GM11168 (cell line): ENCODE measurements at regions not wholly inside any gene's neighbourhood (a gene's known extent, or its start where the extent isn't known, plus 50 kb on each side); places are given as distances from the start of the nearest gene placed in this dataset.

Experiments
- in situ Hi-C: fragments of 300-500 bp; cut with MboI; formaldehyde crosslinking; loops from one replicate; pipeline ENCODE4 v1.12.0; 2022; ENCODE audit warnings: low sequenced_read_pairs; ENCODE audit not compliant: unreplicated experiment

DNA sequence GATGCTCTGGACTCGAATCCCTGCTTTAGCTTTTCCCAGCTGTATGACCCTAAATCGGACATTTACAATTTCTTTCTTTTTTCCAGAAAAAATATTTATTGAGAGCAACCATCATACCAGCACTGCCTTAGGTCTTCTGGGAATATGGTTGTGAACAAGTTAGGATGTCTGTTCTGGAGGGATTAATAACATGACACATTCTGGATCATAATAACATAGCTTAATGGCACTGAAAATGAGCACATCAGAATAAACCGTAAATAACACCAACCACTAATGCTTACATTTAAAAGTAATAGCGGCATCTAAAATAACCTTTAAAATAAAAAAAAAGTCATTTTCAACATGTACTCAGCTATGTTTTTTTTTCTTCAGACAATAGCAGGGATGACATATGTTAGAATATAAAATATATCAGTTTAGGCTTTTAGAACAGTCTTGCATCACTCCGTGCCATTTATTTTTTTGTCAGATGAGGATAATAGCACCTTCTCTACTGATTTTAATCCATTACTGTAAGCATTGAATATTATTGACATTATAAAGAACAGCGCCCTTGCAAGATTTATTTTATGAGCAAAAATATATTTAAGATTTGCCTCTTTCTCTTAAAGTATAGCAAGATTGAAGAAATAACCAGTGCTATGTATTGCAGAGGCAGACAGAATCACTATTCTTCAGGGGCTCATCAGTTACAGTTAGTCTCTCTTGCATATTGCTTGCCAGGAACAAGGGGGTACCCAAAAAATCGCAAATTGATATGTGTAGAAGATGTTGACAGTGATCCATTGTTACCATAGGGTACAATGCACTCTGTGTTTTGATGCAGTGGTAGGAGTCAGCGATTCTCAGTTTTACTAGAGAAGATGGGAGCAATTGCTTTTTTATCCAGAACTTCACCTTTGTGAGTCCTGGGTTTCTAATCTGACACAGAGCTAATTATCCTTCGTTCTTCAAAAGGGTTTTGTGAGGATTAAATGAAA lies 168.4 kb upstream of the NR3C1 start:
- in situ Hi-C loops: no loop called here

DNA sequence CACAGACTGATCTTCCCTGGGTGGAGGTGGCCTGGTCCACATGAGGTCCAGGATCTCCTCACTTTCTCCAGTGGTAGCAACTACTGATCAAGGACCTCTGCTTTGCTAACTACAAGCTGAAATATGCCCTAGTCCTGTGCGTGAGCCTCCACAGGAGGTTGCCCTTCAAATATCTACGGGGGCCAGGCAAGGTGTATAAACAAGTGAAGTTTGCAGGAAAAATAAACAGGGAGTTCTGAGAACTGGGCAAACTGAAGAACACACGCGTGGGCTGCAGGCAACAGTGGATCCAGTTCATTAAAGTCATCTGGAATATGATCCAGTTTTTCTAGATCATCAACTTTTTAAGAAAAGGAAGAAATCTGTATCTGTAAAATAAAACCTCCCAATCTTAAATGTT lies 167.5 kb upstream of the NR3C1 start:
- in situ Hi-C loops: no loop called here

DNA sequence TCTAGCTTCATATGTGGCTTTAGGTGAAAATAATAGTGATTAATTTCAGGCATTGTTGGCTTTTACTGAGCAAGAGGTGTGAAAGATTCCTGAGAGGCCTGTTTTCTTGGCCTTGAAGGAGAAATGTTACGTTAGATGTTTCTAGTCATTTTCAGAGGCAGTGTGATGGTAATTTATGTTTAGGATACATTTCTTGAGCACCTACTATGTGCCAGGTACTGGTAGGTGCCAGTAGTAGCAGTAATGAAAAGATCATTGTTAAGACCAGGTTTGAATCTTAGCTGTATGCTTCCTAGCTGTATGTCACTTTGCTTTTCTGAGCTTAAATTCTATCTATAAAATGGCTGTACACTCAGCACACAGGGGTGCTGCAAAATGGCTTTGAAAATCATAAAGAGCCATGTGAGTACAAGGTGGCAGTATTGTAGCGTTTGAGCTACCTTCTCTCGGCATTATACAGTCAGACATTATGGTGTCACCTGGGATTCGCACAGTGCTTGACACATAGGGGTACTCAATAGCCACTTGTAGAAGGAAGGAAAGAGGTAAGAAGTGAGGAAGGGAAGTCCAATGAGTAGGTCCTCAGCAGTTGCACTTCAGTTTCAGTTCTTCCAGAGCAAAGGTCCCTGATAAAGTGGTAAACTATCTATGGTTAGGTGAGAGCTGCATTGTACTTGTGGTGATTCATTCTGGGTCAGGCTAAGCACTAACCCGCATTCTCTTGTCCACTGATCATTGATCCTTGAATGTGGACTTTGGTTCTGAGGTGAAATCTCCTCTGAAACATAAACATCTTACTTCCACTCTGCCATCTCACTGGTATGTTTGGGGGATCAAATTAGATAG lies 166.5 kb upstream of the NR3C1 start:
- in situ Hi-C loops: no loop called here

DNA sequence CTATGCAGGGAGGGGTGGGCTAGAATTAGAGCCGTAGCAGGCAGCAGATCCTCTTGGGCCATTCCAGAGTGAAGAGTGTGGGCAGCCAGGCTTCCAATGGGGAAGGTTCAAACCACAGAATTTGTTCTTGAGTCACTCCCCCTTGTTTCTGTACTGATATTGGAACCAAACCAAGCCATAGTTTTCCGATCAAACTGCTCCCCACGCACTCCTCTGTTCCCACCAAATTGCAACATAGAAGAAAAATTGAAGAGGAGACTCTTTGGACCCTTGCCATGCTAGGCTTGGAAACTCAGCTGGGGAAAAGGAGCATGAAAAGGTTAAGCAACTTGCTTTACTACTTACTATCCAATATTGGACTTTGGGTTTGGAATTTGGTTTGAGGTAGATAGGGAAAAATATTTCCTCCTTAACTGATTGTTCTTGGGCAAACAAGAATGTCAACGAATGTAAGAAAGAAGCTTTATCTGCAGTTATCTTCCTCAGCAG lies 165.8 kb upstream of the NR3C1 start:
- in situ Hi-C loops: no loop called here

DNA sequence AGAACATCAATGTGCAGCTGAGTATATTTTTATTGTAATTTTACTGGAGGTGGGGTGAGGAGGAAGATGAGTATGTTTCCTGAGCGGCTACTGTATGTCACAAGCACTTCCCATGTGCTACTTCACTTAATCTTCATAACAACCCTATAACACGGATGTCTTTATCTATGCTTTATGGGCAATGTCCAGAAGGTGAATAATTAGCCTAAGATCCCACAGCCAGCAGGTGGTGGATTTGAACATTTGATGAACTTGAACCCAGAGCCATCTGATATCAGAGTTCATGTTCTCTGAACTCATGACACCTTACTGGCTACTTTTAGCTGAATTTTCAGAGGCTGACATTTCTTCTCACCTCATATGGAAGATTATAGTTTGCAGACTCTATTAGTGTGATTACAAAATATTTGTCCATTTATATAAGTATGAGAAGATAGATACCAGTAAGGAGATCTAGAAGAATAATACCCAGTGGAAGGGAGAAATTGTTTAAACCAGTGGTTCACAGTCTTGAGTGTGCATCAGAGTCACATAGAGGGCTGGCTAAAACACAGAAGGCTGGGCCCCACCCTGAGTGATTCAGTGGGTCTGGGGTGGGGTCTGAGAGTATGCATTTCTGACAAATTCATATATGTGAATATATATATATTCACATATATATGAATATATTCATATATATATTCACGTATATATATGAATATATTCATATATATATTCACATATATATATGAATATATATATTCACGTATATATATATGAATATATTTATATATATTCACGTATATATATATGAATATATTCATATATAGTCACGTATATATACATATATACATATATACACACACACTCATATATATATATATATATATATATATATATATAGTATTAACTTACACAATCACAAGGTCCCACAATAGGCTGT lies 164.4 kb upstream of the NR3C1 start:
- in situ Hi-C loops: no loop called here

DNA sequence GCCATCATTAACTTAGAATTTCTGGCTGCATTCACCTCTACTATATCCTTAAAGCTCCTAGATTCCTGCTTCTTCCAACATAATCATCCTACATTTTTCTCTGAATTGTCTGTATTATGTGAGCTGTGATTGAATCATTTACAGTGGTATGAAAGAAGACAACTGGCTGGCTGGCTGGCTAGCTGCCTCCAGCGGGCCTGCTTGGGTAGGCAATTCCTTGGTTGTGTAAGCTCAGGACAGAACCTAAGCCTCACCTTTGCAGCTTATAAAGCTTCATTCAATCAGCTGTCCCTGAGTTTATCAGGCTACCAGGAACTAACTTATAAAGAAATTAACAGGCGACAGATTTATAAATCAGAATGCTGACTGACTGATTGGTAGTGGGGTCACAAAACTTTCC lies 162.7 kb upstream of the NR3C1 start:
- in situ Hi-C loops: no loop called here

DNA sequence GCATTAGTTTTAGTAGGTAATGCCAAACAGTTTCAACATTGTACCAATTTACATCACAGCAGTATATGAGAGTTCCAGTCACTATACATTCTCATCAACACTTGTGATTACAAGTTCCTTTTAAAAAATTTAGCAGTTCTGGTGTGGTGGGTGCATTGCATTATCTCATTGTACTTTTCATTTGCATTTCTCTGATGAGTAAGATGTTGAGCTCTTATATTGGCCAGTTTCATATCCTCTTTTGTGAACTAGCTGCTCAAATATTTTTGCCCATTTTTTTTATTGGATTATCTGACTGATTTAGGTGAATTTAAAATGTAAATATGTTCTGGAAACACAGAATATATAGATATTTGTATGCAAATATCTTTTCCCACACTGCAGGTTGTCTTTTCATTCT lies 160.9 kb upstream of the NR3C1 start:
- in situ Hi-C loops: no loop called here

DNA sequence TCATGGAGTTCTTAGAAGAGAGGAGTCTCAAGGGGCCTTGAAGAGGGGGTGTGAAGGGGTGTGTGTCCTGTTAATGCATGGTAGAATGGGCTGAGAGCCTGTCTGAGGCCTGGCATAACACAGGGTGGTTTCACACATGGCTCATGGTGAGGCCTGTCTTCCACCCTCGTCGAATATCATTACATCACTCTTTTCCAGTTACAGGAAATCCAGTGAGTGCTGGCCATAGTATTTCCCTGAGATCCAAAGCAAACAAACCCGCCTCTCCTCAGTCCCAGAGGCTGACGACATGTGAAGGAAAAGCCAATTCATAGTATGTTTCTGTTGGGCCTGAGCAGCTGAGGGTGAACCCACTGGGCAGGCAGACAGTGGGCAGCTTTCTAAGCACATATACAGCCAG lies 159.4 kb upstream of the NR3C1 start:
- in situ Hi-C loops: no loop called here

DNA sequence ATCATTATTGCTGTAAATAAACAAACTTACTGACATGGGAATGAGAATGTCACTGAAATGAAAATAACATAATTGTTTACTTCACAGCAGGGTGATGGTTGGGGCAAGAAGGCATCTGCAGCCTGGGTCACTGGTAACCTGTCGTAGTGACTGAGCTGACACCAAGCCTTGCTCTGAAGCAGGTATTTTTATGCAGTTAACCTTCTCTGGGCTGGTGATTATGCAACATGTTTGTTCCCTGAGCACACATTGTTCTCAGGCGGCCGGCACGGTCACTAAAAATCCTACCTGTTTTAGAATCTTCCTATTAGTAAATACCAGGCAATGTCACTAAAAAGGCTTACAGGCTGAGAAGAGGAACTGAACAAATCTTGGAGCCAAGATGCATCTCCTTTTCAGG lies 157.7 kb upstream of the NR3C1 start:
- in situ Hi-C loops: no loop called here

DNA sequence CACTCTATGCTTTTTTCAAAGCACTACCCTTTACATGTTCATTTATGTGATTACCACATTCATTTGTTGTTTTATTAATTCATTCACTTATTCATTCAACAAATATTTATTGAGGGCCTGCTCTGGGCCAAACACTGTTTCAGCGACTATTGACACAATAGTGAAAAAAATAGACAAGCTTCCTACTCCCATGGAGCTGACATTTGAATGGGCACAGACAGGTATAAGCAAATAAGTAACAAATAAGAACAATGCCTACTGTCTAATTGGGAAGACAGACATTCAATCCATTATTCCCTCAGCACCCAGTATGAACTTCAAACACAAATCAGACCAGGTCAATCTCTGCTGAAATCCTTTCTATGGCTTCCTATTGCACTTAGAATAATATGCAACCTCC lies 156.9 kb upstream of the NR3C1 start:
- in situ Hi-C loops: no loop called here

DNA sequence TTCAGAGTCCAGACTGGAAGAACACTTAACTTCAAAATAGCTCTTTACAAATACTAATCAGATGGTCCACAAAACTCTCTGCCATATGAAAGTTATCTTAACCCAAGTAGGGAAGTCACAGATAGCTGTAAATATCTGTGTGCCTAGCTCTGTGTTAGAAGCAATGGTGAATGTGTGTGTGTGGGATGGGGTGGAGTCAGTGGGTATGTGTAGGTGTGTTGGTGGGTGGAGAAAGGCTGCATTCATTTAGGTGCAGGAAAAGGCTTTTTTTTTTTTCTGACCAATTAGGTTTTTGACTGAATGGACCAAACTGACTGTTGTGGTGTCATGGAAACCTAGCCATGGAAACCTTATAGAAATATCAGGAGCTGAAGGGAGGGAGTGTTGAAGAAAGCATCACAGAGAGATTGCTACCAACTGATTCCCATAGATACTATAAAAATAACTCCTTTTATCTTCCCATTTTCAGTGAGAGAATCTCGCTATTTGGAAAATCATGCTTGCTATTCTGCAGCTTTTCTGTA lies 156.2 kb upstream of the NR3C1 start:
- in situ Hi-C loops: no loop called here

DNA sequence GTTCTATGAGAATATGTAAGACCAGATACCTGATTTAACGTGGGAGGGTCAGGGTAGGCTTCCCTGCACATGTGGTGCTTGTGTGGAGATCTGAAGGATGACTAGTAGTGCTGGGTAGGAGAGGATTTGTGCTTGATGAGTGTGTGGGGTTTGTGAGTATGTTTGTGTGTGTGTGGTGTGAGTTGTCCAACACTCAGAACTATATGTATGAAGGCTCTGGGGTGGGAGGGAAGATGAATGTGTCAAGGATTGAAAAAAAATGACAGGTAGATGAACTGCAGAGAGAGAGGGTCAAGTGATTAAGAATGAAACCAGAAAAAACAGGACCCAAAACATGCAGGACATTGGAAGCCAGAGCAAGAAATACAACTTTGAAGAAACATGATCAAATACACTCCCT lies 154.6 kb upstream of the NR3C1 start:
- in situ Hi-C loops: no loop called here

DNA sequence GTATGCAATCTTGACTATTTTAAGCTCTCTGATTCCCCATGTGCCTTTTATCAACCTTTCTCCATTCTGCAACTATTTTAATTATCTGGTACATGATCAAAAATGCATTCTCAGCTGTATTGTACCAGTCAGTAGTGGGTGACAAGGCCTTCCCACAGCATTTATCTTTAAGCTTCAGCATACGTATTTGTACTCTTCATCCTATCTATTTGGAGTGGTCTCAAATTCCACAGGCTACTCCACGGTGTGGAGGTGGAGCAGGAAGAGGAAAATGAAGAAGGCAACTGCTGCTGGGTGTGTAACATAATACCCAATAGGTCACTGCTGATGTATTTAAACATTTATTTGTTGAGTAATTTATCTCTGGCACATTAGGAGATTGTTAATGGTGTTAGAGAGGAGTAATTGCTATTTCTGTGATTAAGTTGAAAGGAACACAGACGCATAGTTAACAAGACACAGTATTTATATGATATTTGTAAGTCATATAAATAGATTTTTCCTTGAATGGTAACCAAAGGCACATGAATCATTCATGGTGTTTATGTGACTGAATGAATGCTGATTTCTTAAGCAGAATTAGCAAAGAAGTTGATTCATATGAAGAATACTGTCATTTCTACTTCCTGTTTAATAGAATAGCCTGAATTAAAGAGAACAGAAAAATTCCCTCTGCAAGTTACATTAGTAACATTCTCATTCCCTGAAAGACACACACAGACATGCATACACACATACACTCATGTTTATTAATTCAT lies 153.8 kb upstream of the NR3C1 start:
- in situ Hi-C loops: no loop called here

DNA sequence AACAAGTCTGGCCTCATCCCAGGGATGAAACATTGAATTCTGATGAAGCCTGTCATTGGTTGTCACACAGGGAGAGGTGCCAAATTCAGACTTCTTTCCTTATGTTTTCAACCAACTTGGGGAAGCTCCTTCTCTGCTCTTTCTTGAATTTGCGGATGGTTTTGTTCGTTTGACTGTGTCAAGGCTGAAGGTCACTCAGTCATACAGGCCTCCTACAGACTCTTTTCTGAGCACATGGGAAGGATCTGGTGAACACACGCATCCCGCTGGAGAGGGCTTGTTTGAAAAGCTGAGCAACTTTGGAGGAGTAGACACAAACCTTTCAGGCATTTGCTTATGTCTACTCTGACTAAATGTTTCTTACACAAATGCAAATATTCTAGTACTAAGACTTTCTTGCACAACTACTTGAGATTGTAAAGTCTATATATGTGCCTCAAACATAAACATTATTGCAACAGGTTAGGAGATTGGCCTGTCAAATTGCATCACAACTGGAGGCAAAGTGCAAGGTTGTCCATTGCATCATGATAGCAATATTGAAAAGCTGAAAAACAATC lies 151.5 kb upstream of the NR3C1 start:
- in situ Hi-C loops: no loop called here

DNA sequence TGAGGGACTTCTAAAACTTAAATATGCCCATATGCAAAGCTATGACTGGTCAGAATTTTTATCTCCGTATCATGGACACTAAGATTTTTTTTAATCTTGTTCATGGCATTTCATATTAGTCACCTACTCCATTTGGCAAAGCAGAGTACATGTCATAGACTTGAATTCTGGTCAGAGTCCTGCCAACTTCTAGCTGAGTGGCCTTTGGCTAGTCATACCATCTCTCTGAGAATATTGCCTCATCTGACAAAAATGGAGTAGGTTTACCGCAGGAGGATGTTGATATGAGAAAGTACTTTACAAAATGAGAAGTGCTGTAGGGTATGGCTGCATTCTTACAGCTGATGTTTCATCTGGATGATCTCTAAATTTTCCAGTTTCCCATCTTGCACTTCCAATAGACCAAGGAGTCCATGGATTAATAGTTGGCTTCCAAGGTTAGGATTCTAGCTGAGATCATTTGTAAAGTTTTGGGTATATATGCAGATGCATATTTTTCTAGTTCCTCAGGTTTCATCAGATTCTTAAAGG lies 150.8 kb upstream of the NR3C1 start:
- in situ Hi-C loops: no loop called here

DNA sequence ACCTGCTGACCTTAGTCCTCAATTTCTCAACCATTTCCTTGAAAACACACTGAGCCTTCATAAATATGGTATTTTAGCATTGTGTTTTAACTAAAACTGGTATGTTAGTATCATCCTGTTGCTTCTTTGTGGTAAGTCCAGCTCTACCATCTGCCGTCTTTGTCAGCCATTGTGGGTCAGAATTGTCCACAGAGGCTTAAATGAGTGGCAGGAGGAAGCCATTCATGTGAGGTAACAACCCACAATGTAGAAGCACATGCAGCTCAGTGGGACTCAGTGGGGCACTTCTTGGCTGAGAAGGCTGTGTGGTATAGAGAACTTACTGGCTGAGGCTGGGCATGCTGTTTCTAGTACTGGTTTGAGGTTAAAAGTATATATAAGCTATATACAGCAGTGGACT lies 149.2 kb upstream of the NR3C1 start:
- in situ Hi-C loops: no loop called here

DNA sequence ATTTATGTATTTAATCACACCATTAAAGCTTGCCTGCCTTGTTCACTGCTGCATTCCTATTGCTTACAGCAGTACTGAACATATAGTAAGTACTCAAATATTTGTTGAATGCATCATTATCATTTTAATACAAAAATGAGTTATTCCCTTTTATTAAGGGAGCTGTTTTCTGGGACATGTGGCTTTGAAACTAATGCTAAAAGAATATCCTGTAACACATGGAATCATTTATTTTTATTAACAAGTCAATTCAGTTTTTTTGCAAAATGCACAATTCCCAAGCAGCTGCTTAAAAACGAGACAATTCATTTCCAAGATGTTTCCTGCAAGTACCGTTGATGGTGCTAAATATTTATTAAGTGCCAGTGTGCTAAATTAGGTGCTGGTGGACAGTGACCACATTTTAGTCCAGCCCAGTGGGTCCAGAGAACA lies 148.3 kb upstream of the NR3C1 start:
- in situ Hi-C loops: no loop called here

DNA sequence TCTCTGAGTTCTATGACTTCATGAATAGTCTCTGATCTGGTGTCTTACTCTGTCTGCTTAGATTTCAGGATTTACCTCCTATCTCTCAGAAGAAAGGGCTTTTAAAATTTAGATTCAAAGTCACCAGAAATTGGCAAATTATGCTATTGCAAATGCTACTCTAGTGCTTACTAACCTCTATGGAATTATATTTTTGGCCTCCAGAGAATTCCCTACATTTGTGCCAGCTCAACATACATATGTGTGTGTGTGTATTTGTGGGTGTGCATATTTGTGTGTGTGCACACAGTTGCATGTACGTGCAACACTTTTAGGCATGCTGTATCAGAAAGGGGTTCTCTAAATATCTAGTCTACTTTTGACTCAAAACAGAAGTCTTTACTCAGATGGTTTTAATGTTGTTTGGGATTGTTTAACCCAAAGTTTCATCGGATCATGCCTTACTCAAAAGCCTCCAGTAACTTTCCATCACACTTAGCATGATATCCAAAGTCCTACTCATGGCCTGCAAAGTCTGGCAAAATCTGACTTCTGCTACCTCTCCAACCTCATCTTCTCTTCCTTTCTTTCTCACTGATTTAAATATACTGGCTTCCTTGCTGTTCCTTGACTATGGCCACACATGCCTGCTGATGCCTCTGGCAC lies 147.6 kb upstream of the NR3C1 start:
- in situ Hi-C loops: no loop called here
